Karpas-422 (cell line): ENCODE measurements at regions not wholly inside any gene's neighbourhood (a gene's known extent, or its start where the extent isn't known, plus 50 kb on each side); places are given as distances from the start of the nearest gene placed in this dataset.

Experiments used
- DNase-seq: peaks from one replicate; pipeline ENCODE4 v3.0.0-alpha.2; 2015
- H2AFZ ChIP-seq: fragments of 200-600 bp; sonication (generic); 2 replicates; pipeline ENCODE4 v1.6.1; 2014; ENCODE audit warnings: antibody characterized with exemption, low read length, mixed read lengths
- H3K27ac ChIP-seq: fragments of 200-600 bp; sonication (generic); 2 replicates; pipeline ENCODE4 v1.5.1; 2014; ENCODE audit warnings: mild to moderate bottlenecking, low read length, moderate library complexity
- H3K27me3 ChIP-seq: fragments of 200-600 bp; sonication (generic); 2 replicates; pipeline ENCODE4 v1.6.1; 2014; ENCODE audit warnings: low read length, mixed read lengths
- H3K36me3 ChIP-seq: fragments of 200-600 bp; sonication (generic); 2 replicates; pipeline ENCODE4 v1.6.1; 2014; ENCODE audit warnings: low read length, mixed read lengths; ENCODE audit not compliant: insufficient read depth
- H3K4me1 ChIP-seq: fragments of 200-600 bp; sonication (generic); 2 replicates; pipeline ENCODE4 v1.6.1; 2014; ENCODE audit warnings: mild to moderate bottlenecking, low read length, mixed read lengths
- H3K4me2 ChIP-seq: fragments of 200-600 bp; sonication (generic); 2 replicates; pipeline ENCODE4 v1.6.1; 2014; ENCODE audit warnings: low read length, low read depth, mild to moderate bottlenecking; ENCODE audit not compliant: poor library complexity, severe bottlenecking
- H3K4me3 ChIP-seq: fragments of 200-600 bp; sonication (generic); 2 replicates; pipeline ENCODE4 v1.5.1; 2014; ENCODE audit warnings: mild to moderate bottlenecking, antibody characterized with exemption, low read length, mixed read lengths
- H3K79me2 ChIP-seq: fragments of 200-600 bp; sonication (generic); 2 replicates; pipeline ENCODE4 v1.6.1; 2014; ENCODE audit warnings: mild to moderate bottlenecking, low read length, mixed read lengths
- H3K9ac ChIP-seq: fragments of 200-600 bp; sonication (generic); 2 replicates; pipeline ENCODE4 v1.6.0; 2014; ENCODE audit warnings: low read length
- H3K9me2 ChIP-seq: fragments of 200-600 bp; sonication (generic), shearing (Covaris generic); replicated peaks from 2 replicates; pipeline ENCODE4 v1.6.0; 2014; ENCODE audit warnings: mild to moderate bottlenecking, low read length, moderate library complexity; ENCODE audit not compliant: insufficient read depth
- H3K9me3 ChIP-seq: fragments of 300-700, 200-600 bp; sonication (generic); 2 replicates; pipeline ENCODE4 v1.6.1; 2014; ENCODE audit warnings: low read length, mixed read lengths
- H4K20me1 ChIP-seq: fragments of 200-600 bp; sonication (generic); 2 replicates; pipeline ENCODE4 v1.6.1; 2014; ENCODE audit warnings: mild to moderate bottlenecking, antibody characterized with exemption, low read length, low read depth; ENCODE audit not compliant: insufficient read depth

DNA sequence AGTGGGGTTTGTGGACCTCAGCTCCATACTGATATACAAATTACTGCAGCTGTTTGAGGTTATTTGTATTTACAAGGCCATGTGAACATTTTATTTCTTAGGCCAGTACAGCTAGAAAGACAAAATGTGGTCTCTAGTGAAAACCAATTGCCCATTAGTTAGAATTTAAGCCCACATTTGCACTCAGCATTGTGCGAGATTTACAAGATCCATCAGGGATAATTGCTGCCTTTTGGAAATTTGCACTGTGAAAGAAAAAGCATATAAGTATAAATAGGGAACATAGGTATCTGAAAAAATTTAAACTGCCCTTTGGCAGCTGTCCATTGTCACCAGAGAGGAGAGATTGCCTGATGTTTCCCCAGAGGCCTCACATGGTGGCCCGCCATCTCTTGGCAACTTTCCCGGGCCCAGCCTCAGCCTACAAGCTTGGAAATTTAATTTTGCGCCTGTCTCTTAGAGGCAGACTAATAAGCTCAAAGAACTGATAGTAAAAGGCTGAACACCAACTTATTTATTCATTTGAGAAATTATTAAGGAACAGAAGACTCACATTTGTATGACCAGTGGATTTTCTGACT lies 120.7 kb downstream of the MAP3K21 start:
- no peak overlapping the region for H2AFZ ChIP-seq
- no peak overlapping the region for H3K27ac ChIP-seq
- DNase-seq: no peak
- H3K36me3 ChIP-seq: no peaks in the 10 kb centered on the region
- no peak overlapping the region for H3K9ac ChIP-seq
- no peak overlapping the region for H3K4me2 ChIP-seq
- H3K79me2 ChIP-seq: no peaks in the 10 kb centered on the region
- H4K20me1 ChIP-seq: no peaks in the 10 kb centered on the region
- H3K27me3 ChIP-seq: no peaks in the 10 kb centered on the region
- no peak overlapping the region for H3K4me3 ChIP-seq
- H3K9me2 ChIP-seq: no peaks in the 10 kb centered on the region
- no peaks in the 10 kb centered on the region for H3K9me3 ChIP-seq
- no peaks in the 10 kb centered on the region for H3K4me1 ChIP-seq

DNA sequence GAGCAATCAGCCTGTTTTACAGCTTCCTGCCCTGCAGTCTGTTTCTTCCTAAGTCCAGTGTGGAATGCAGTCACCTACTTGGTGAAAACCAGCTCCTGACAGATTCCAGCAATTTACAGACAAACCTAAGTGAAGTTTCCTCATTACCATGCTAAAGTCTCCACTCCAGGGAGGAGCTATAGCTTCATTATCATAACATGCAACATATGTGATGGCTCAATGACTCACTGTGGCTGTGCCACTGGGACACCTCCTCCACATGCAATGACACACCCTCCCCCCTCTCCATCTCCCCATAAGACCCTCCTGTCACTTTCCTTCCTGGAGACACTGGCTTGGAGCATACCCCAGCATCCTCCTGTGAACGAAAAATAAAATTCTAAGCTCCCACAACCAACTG lies 125.2 kb downstream of the MAP3K21 start:
- Histone ChIP-seq H3K9me2 (no peaks in the 10 kb centered on the region), H3K79me2 (no peaks in the 10 kb centered on the region), H3K9me3 (no peaks in the 10 kb centered on the region), H3K4me2 (no peak overlapping the region), H4K20me1 (no peaks in the 10 kb centered on the region), H2AFZ (no peak overlapping the region), H3K9ac (no peak overlapping the region), H3K27ac (no peak overlapping the region), H3K27me3 (no peaks in the 10 kb centered on the region), H3K4me1 (no peaks in the 10 kb centered on the region), H3K36me3 (no peaks in the 10 kb centered on the region), H3K4me3 (no peak overlapping the region)
- DNase-seq: no peak

DNA sequence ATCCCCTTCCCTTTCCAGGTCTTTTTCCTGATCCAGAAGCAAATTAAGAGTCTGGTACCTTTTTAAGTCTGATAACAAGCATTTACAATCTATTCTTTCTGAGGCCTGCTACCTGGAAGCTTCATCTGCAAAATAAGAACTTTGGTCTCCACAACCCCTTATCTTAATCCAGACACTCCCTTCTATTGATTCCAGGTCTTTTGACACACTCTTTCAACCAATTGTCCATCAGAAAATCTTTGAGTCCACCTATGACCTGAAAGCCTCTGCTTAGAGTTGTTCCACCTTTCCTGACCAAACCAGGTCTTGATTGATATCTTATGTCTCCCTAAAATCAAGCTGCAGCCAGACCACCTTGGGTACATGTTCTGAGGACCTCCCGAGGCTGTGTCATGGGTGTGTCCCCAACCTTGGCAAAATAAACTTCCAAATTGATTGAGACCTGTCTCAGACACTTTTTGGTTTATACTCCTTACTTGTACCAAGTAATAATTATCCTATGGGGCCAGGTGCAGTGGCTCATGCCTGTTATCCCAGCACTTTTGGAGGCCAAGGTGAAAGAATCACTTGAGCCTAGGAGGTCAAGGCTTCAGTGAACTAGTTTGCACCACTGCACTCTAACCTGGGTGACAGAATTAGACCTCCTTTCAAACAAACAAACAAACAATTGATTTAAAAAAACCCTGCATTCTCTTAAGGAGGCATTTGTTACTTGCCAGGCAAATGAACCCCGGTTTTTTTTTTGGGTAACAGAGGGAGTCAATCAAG lies 126.1 kb downstream of the MAP3K21 start:
- Histone ChIP-seq H3K36me3 (no peaks in the 10 kb centered on the region), H4K20me1 (no peaks in the 10 kb centered on the region), H3K4me1 (no peaks in the 10 kb centered on the region), H3K27me3 (no peaks in the 10 kb centered on the region), H3K9ac (no peak overlapping the region), H3K27ac (no peak overlapping the region), H3K4me3 (no peak overlapping the region), H3K9me3 (no peaks in the 10 kb centered on the region), H3K79me2 (no peaks in the 10 kb centered on the region), H3K4me2 (no peak overlapping the region), H3K9me2 (no peaks in the 10 kb centered on the region), H2AFZ (no peak overlapping the region)
- no peak for DNase-seq

DNA sequence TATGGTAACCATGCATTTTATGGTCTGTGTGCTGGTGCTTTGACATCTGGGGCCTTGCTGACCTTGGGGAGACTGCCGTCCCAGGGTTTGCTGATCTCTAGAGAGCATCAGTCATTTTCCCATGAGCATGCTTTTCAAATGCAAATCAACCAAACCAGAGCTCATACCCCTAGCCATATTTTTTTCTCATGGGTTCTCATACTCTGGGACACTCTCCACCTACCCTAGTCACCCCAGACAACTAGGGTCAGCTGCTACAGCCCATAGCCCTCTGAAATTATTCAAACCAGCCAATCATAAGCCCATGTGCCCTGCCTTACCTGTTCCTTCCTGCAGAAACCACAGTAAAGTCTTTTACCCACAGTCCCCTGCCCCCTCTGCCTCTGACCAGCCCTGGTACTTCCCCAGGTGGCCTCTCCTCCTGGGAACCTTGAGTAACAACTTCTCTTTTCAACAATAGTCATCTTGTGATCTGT lies 132.0 kb downstream of the MAP3K21 start:
- Histone ChIP-seq H3K79me2 (no peaks in the 10 kb centered on the region), H3K27ac (no peak overlapping the region), H3K9me2 (no peaks in the 10 kb centered on the region), H2AFZ (no peak overlapping the region), H3K4me3 (no peak overlapping the region), H4K20me1 (no peaks in the 10 kb centered on the region), H3K4me2 (no peak overlapping the region), H3K9me3 (no peaks in the 10 kb centered on the region), H3K27me3 (no peaks in the 10 kb centered on the region), H3K4me1 (peaks cover 8% of the 10 kb centered on the region), H3K9ac (no peak overlapping the region), H3K36me3 (no peaks in the 10 kb centered on the region)
- DNase-seq: no peak

DNA sequence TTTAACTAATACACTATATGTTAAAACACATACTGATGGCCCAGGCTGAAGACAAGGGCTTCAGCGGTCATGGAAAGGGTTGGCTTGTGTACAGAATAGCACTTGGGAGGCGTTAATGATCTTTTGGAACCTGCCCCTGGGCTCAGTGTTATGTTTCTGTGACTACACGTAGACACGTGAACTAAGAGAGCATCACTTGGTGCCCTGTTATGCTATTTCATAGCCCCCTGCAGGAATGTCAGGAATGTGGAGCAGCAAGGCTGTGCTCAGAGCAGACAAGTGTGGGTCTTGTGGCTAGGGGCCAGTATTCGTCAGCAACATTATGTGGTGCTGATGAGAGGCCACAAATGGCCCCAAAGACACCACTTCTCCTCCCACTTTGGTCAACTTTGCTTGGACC lies 132.4 kb downstream of the MAP3K21 start:
- Histone ChIP-seq H3K27ac (no peak overlapping the region), H3K9me2 (no peaks in the 10 kb centered on the region), H3K4me3 (no peak overlapping the region), H3K4me2 (no peak overlapping the region), H2AFZ (no peak overlapping the region), H3K79me2 (no peaks in the 10 kb centered on the region), H3K36me3 (no peaks in the 10 kb centered on the region), H3K9ac (no peak overlapping the region), H3K27me3 (no peaks in the 10 kb centered on the region), H3K4me1 (peaks cover 8% of the 10 kb centered on the region), H4K20me1 (no peaks in the 10 kb centered on the region), H3K9me3 (no peaks in the 10 kb centered on the region)
- DNase-seq: no peak

DNA sequence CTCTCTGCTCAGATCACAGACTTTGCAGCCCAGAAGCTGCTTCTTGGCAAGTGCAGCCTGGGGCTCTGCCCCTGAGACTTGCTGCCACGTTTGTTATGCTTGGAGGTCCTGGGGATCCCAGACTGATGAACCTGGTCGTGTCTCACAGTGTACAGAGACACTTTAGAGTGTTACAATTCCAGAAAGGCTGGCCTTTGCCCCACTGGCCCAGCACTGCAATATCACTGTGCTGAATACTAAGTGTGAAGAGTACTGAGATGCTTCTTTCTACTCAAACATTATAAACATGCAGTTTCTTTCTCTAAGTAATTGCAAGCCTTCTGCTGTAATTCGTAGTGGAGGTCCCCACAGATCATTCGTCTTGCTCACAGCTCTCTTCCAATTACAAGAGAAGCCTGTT lies 133.2 kb downstream of the MAP3K21 start:
- Histone ChIP-seq H3K9ac (no peak overlapping the region), H3K4me1 (peaks cover 8% of the 10 kb centered on the region), H3K27me3 (no peaks in the 10 kb centered on the region), H3K79me2 (no peaks in the 10 kb centered on the region), H3K36me3 (no peaks in the 10 kb centered on the region), H3K9me3 (no peaks in the 10 kb centered on the region), H2AFZ (no peak overlapping the region), H3K4me3 (no peak overlapping the region), H4K20me1 (no peaks in the 10 kb centered on the region), H3K27ac (no peak overlapping the region), H3K4me2 (no peak overlapping the region), H3K9me2 (no peaks in the 10 kb centered on the region)
- DNase-seq: no peak

DNA sequence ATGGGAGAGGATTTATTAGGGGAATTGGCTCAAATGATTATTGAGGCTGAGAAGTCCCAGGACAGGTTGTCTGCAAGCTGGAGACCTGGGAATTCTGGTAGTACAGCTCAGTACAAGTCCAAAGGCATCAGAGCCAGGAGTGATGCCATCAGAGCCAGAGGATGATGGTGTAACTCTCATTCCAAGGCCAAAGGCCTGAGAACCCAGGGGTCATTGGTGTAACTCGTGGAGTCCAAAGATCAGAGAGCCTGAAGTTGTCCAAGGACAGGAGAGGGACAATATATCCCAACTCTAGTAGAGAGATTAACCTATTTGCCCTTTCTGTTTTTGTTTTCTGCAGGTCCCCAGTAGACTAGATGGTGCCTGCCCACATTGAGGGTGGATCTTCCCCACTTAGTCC lies 134.3 kb downstream of the MAP3K21 start:
- H3K4me2 ChIP-seq: no peak overlapping the region
- H3K9ac ChIP-seq: no peak overlapping the region
- no peak overlapping the region for H2AFZ ChIP-seq
- H3K4me3 ChIP-seq: no peak overlapping the region
- H3K9me2 ChIP-seq: no peaks in the 10 kb centered on the region
- no peaks in the 10 kb centered on the region for H3K27me3 ChIP-seq
- no peaks in the 10 kb centered on the region for H3K36me3 ChIP-seq
- peaks cover 8% of the 10 kb centered on the region for H3K4me1 ChIP-seq
- no peaks in the 10 kb centered on the region for H3K79me2 ChIP-seq
- H4K20me1 ChIP-seq: no peaks in the 10 kb centered on the region
- no peak for DNase-seq
- H3K27ac ChIP-seq: no peak overlapping the region
- no peaks in the 10 kb centered on the region for H3K9me3 ChIP-seq

DNA sequence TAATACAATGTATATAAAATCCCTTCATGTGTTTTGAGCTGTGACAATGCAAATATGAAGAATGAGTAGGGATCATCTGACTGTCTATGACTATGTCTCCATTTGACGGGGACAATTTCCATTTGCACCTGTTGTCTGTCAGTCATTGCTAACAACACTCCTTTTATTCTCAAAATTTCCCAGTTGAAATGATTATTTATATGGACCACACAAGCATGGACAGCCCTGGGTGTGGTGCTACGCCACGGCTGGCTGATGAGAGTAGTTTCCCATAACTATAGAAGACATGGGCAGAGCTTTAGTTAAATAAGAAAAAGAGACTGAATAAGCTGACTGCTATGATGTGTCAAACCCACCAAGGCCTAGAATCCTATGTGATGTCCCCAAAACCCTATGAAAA lies 135.8 kb downstream of the MAP3K21 start:
- H3K79me2 ChIP-seq: no peaks in the 10 kb centered on the region
- H3K9me2 ChIP-seq: no peaks in the 10 kb centered on the region
- H4K20me1 ChIP-seq: no peaks in the 10 kb centered on the region
- no peak overlapping the region for H3K27ac ChIP-seq
- no peaks in the 10 kb centered on the region for H3K27me3 ChIP-seq
- peaks cover 8% of the 10 kb centered on the region for H3K4me1 ChIP-seq
- DNase-seq: no peak
- H2AFZ ChIP-seq: no peak overlapping the region
- no peak overlapping the region for H3K4me3 ChIP-seq
- H3K4me2 ChIP-seq: no peak overlapping the region
- no peaks in the 10 kb centered on the region for H3K36me3 ChIP-seq
- H3K9ac ChIP-seq: no peak overlapping the region
- no peaks in the 10 kb centered on the region for H3K9me3 ChIP-seq
